ENCODE measurements at regions not wholly inside any gene's neighbourhood (a gene's known extent, or its start where the extent isn't known, plus 50 kb on each side); places are given as distances from the start of the nearest gene placed in this dataset.

DNA sequence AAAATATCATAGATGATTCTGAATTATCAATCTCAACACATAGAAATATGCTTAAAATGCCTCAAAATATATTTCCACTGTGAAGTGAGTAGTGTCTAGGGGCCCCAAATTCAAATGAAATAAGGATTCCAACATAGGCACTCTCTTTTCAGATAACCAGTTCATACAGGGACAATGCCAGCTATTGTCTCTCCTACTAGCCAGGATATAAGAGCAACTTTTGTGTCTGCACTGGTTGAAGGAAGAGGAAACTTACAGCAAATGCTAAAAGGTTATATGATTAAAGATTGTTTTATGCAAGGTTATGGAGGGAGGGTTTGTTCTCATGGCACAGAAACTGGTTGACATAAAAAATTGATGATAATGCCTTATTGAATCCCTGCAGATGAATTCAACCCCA, 579.4 kb upstream of the ALCAM start:
- TF ChIP-seq CTCF (IDR thresholded peaks at IDR 0.05; ENCODE audit: control extremely low read depth, extremely low read depth, low read depth, missing control alignments): no peak
- POLR2A ChIA-PET: no interaction called here
- CTCF ChIA-PET: interaction anchor here (1.1 to 1.4 kb wide), 3 partner anchors 10 to 86 kb away, joined by 3 read pairs; no protein-coding TSS in a partner anchor
- no peak for DNase-seq (ENCODE audit: extremely low spot score)

GRCh38 chr3:104788807-104789206, 577.9 kb upstream of the ALCAM start:
- POLR2A ChIA-PET: no interaction called here
- CTCF ChIA-PET: no interaction called here
- DNase-seq (ENCODE audit: extremely low spot score): no peak
- no peak for TF ChIP-seq CTCF (IDR thresholded peaks at IDR 0.05; ENCODE audit: control extremely low read depth, extremely low read depth, low read depth, missing control alignments)

GRCh38 chr3:104791331-104791730, 575.4 kb upstream of the ALCAM start:
- DNase-seq (ENCODE audit: extremely low spot score): no peak
- ChIA-PET POLR2A (no interaction called here), CTCF (no interaction called here)
- no peak for TF ChIP-seq CTCF (IDR thresholded peaks at IDR 0.05; ENCODE audit: control extremely low read depth, extremely low read depth, low read depth, missing control alignments)

DNA sequence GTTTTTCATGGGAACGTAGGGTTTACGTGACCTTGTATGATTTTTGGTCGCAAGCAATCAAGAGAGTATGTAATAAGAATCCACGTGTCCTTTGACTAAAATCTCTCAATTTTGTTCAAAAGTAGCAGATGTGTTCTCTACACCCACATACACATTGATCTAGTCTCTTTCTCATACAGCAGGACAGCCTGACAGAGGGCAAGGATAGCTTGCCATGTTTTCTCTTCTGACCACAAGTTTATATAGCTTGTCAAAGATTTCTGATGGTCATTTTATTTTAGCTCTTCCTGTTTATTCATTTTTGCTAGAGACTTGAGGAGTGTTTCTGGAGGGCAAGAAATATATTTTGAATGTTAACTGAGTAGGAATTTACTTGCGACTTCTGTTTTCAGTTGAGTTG, 570.2 kb upstream of the ALCAM start:
- TF ChIP-seq CTCF (IDR thresholded peaks at IDR 0.05; ENCODE audit: control extremely low read depth, extremely low read depth, low read depth, missing control alignments): no peak
- POLR2A ChIA-PET: no interaction called here
- CTCF ChIA-PET: interaction anchor here (1.0 kb wide), 2 partner anchors 9 to 33 kb away, joined by 3 read pairs; no protein-coding TSS in a partner anchor
- no peak for DNase-seq (ENCODE audit: extremely low spot score)

DNA sequence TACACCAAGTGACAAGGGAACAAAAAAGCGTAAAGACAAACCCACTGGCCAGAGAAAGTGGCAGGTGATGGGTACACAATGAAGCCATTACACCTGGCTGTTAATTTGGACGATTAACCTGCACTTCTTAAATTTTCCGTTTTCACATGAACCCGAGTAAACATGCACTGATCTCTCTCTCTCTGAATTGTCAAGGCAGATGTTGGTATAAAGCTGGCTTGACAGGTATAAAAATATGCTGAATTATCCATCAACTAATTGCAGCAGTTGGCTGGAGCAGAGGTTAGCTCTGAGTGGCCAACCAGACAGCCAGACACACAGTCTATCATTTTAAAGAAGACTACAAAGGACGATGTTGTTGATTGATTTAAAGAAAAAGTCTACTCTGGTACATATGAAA, 561.7 kb upstream of the ALCAM start:
- TF ChIP-seq CTCF (IDR thresholded peaks at IDR 0.05; ENCODE audit: control extremely low read depth, extremely low read depth, low read depth, missing control alignments): no peak
- POLR2A ChIA-PET: no interaction called here

GRCh38 chr3:104805508-104805907, 561.2 kb upstream of the ALCAM start:
- CTCF ChIA-PET: no interaction called here
- TF ChIP-seq CTCF (IDR thresholded peaks at IDR 0.05; ENCODE audit: control extremely low read depth, extremely low read depth, low read depth, missing control alignments): no peak
- POLR2A ChIA-PET: no interaction called here
- DNase-seq (ENCODE audit: extremely low spot score): no peak

More for the DNA sequence above, 561.7 kb upstream of the ALCAM start:
- no peak for DNase-seq (ENCODE audit: extremely low spot score)
- CTCF ChIA-PET: no interaction called here

GRCh38 chr3:104810896-104811295, 555.8 kb upstream of the ALCAM start:
- DNase-seq (ENCODE audit: extremely low spot score): no peak
- TF ChIP-seq CTCF (IDR thresholded peaks at IDR 0.05; ENCODE audit: control extremely low read depth, extremely low read depth, low read depth, missing control alignments): no peak
- ChIA-PET CTCF (no interaction called here), POLR2A (no interaction called here)

Data from GM10248 (cell line).